Peyer's patch (tissue), 4 donors: ENCODE measurements at regions not wholly inside any gene's neighbourhood (a gene's known extent, or its start where the extent isn't known, plus 50 kb on each side); places are given as distances from the start of the nearest gene placed in this dataset.

Source experiments
- CTCF ChIP-seq, 6 experiments: fragments of 450-650 bp in 4 of 6; fragments of 200-600 bp in 2 of 6; sonication (generic) in 1 of 6; IDR thresholded peaks; one replicate each; pipeline ENCODE4 v1.5.1; 2017 to 2019; ENCODE audit warnings: antibody characterized with exemption in 6 of 6, mild to moderate bottlenecking in 3 of 6, moderate library complexity in 1 of 6
- POLR2A ChIP-seq, 2 donors: fragments of 450-650 bp; IDR thresholded peaks; one replicate each; pipeline ENCODE4 v1.5.1; 2017; ENCODE audit warnings: antibody characterized with exemption in 2 of 2, mild to moderate bottlenecking in 2 of 2, moderate library complexity in 2 of 2

- TF ChIP-seq CTCF (IDR thresholded peaks at IDR 0.05) (no peak), POLR2A (IDR thresholded peaks at IDR 0.05) (no peak)
These were observed 116.2 kb upstream of the LSAMP start for GRCh38 chr3:116561529-116561928.
